ENCODE measurements at regions not wholly inside any gene's neighbourhood (a gene's known extent, or its start where the extent isn't known, plus 50 kb on each side); places are given as distances from the start of the nearest gene placed in this dataset.
A peak's percentile ranks its signal among the peaks of the same experiment; 100 is the strongest.

DNA sequence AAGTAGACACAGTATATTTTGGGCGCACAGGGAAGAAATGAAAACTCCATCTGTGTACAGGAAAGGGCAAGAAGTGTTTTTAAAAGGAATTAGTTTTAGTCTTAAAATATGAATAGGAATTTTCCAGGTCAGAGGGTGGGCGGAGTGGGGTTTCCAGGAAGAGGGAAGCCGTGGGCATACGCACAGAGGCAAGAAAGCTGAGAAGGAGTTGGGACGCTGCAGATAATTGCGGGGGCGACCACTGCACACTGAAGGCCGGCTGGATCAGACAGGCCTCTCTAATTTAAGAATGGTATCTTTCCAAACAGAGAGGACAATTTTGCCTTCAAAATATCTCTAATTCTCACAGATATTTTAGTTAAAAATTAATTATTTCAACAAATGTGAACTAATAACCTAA lies 189.1 kb upstream of the INHBA start:
- DNase-seq (ENCODE audit: low spot score): no peak
- H3K27ac ChIP-seq: no peak overlapping the region
- TF ChIP-seq, protein P1, sequence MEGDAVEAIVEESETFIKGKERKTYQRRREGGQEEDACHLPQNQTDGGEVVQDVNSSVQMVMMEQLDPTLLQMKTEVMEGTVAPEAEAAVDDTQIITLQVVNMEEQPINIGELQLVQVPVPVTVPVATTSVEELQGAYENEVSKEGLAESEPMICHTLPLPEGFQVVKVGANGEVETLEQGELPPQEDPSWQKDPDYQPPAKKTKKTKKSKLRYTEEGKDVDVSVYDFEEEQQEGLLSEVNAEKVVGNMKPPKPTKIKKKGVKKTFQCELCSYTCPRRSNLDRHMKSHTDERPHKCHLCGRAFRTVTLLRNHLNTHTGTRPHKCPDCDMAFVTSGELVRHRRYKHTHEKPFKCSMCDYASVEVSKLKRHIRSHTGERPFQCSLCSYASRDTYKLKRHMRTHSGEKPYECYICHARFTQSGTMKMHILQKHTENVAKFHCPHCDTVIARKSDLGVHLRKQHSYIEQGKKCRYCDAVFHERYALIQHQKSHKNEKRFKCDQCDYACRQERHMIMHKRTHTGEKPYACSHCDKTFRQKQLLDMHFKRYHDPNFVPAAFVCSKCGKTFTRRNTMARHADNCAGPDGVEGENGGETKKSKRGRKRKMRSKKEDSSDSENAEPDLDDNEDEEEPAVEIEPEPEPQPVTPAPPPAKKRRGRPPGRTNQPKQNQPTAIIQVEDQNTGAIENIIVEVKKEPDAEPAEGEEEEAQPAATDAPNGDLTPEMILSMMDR (conservative IDR thresholded peaks at IDR 0.05; ENCODE audit: low read depth): no peak
- POLR2A ChIA-PET (ENCODE audit: low non-redundant PET): no interaction called here
- CTCF ChIA-PET: no interaction called here

DNA sequence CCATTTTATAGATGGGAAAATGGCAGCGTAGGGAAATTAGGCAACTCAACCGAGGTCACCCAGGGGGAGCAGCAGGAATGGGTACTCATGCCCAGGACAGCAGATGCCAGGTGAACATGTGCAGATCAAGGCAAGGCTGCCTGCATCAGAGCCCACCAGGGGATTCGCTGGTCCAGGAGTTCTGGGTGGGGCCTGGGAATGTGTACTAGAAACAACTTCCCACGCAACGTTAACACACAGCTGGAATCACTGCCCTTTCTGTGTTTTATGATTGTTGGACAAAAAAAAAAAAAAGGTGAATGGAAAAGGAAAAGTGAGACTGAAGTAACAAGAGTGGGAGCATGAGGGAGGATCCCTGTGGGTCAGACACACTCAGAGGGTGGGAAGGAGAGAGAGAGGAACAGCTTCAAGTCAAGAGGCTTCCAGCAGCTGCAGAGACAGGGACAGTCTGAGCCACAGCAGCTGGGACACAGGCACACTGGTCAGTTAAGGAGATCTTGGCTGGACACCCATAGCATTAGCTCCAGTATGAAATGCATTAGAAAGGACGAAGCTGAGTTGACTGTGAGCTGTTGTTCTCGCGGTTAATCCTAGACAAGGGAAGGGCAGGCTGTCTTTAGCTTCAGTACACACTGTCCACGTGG lies 187.9 kb upstream of the INHBA start:
- no peak for DNase-seq (ENCODE audit: low spot score)
- no peak overlapping the region for H3K27ac ChIP-seq
- ChIA-PET CTCF (interaction anchor here (0.6 to 0.9 kb wide), 2 partner anchors 10 to 305 kb away, joined by 3 to 5 read pairs; no protein-coding TSS in a partner anchor), POLR2A (ENCODE audit: low non-redundant PET) (no interaction called here)
- TF ChIP-seq, protein P1 (conservative IDR thresholded peaks at IDR 0.05; ENCODE audit: low read depth): no peak

DNA sequence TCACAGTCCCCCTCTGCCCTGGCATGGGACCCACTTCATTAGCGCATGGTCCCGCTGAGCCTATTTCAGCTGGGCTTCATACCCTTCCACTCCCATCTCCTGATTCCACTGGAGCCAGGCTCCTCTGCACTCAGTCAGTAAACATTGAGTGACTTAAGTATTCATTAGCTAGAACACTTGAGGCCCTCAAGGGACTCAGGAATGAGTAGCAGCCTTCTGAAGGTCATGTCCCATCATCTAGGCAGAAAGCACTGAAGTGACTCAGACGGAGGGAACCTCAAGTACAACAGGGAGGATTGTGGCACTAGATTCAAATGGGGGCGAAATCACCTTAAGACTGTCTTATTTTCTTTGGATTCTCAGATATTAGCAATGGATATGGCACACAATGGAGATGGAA lies 186.6 kb upstream of the INHBA start:
- CTCF ChIA-PET: interaction anchor here (0.6 to 1.2 kb wide), 2 partner anchors 10 to 46 kb away, joined by 3 read pairs; no protein-coding TSS in a partner anchor
- no peak overlapping the region for H3K27ac ChIP-seq
- DNase-seq (ENCODE audit: low spot score): no peak
- TF ChIP-seq, protein P1 (conservative IDR thresholded peaks at IDR 0.05; ENCODE audit: low read depth): no peak
- POLR2A ChIA-PET (ENCODE audit: low non-redundant PET): no interaction called here

DNA sequence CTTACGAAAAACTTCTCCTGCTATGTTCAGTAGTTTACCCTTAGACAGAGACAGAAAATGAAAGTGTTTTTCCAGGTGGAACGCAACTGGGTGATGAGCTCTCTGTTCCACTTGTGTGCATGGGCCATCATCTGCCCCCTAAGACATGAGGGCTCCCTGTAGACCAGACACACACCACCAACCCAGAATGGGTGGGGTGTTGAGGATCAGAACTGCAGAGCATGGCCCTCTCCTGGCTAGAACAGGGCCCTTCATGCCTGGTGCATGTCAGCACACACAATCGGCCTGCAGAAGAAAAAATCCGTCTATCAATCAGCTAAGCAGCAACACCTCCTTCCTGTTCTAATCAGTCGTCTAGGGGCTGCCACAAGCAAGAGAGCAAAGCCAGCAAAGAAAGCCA lies 186.2 kb upstream of the INHBA start:
- no peak for DNase-seq (ENCODE audit: low spot score)

DNA sequence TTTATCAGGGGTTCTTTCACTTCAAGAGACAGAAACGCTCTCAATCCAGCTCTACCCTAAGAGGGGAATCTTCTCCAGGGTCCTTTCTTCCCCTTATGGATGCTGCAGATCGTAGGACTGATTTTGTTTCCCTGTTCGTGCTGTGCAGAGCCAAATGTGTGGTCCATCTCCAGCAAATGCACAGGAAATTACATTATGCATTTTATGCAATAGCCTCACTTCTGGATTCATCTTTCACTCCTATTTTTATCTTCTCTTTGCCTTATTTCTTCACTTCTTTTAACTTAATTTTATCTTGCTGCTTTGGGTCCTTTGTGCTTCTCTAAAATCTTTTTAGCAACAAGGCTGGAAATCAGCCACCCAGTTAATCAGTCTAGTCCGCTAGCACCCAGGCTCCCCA lies 184.5 kb upstream of the INHBA start:
- H3K27ac ChIP-seq: peak overlapping the region; percentile 58; the same call in 1 of the 2 replicates
- POLR2A ChIA-PET (ENCODE audit: low non-redundant PET): no interaction called here
- TF ChIP-seq, protein P1 (conservative IDR thresholded peaks at IDR 0.05; ENCODE audit: low read depth): no peak
- CTCF ChIA-PET: no interaction called here
- DNase-seq (ENCODE audit: low spot score): no peak

More for the DNA sequence above, 186.2 kb upstream of the INHBA start:
- CTCF ChIA-PET: interaction anchor here (0.6 to 1.2 kb wide), 2 partner anchors 10 to 46 kb away, joined by 3 read pairs; no protein-coding TSS in a partner anchor
- POLR2A ChIA-PET (ENCODE audit: low non-redundant PET): no interaction called here
- TF ChIP-seq, protein P1 (conservative IDR thresholded peaks at IDR 0.05; ENCODE audit: low read depth): no peak
- H3K27ac ChIP-seq: no peak overlapping the region

DNA sequence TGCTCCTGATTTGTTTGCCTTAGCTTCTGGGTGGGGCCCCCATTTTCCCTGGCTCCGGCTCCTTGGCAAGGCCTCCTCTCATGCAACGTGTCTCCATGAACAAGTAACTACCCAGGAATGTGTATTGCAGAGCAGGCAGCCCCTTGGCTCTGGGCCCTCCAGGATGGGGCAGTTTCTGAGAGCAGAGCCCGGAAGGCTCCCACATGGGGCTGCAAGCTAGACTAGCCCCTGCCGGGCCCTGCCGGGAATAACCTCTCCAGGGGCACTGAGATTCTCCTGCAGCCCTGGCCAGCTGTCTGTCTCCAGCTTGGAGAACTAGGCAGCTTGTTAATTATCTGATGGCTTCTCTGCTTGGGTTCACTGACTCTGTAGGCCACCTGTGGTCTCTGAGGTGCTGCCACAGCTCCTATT lies 184.0 kb upstream of the INHBA start:
- POLR2A ChIA-PET (ENCODE audit: low non-redundant PET): no interaction called here

More for the DNA sequence above, 184.0 kb upstream of the INHBA start:
- CTCF ChIA-PET: interaction anchor here (0.6 kb wide), 2 partner anchors 9 kb away, joined by 3 to 4 read pairs; no protein-coding TSS in a partner anchor
- TF ChIP-seq, protein P1 (conservative IDR thresholded peaks at IDR 0.05; ENCODE audit: low read depth): no peak
- H3K27ac ChIP-seq: peak overlapping the region; percentile 58
- DNase-seq (ENCODE audit: low spot score): no peak
